HG03066 (cell line): ENCODE measurements at regions not wholly inside any gene's neighbourhood (a gene's known extent, or its start where the extent isn't known, plus 50 kb on each side); places are given as distances from the start of the nearest gene placed in this dataset.

Experiments
- ATAC-seq: cut with Tn5 transposase; IDR thresholded peaks from one replicate; pipeline ENCODE4 v1.9.1; 2021; ENCODE audit warnings: low read depth; ENCODE audit not compliant: unreplicated experiment

DNA sequence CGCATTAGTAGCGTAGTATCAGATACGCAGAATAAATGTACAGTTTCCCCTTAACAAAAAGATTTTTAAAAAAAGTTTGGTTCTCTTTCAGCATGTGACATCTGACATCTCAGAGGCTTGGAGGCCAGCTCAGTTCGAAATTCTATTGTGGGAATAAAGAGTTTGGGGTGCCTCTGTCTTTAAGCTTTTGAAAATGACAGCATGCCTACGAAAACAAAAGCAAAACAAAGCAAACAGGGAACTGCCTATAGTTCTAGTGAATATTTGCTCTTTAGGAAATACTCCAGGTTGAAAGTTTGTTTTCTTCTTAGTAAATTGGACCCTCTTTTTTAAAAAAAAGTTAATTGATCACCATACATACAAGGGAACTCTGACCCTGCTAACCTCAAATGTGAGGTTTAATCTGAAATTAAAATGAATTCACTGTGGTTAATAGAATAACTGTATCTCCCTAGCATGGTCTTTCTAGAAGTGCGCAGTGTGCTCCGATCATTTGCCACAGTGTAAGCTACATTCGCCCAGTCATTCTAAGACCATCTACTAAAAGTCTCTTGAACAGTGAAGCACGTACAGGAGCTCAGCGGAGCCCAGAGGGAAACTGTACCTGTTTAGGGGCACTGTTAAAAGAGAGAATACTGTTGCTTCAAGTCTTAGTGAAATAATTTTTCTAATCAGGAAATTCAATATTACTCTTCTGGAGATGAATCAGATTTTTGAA is 347.0 kb upstream of the CDH2 start:
- ATAC-seq, result no peak

DNA sequence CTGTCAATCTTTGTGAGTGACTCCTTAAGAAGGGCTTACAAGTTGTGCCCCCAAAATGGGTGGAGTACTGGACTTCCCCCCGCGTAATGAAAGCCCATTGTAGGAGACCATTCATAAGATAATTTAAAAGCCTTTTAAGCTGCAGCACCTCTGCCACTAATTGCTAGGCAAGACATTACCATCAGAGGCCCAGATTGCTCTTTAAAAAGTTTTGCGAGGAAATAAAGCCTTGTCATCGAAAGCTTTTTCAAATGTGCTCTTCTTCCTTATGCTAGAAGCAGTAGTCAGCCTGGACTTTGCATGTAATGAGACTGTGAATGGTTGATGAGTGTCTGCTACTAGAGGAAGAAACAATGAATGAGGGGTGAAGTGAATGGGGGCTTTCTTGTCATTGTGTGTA is 345.3 kb upstream of the CDH2 start:
- no peak for ATAC-seq

DNA sequence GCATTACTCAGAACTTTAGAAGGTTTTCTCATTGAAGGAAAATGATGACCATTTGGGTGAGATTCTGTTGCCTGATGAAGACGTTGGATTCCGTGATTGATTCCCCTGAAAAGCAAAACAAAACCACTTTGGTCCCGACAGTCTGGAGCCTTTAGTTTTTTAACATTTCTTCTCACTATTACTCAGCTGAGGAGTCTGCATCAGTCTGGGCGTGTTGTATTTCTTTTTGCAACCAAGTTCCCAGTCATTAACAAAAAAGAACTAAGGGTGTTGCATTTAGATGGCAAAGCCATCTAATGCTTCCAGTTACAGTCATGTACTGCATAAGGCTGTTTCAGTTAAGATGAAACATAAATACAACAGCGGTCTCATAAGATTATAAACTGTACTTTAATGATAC is 343.1 kb upstream of the CDH2 start:
- no peak for ATAC-seq

DNA sequence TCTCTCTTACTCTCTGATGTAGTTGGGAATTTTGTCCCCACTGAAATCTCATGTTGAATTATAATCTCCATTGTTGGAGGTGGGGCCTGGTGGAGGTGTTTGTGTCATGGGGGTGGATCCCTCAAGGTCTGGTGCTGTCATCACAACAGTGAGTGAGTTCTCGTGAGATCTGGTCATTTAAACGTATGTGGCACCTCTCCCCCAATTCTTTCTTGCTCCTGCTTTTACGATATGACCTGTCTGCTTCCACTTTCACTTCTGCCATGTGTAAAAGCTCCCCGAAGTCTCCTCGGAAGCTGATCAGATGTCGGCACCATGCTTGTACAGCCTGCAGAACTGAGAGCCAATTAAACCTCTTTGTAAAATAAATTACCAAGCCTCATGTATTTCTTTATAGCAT is 337.8 kb upstream of the CDH2 start:
- no peak for ATAC-seq

DNA sequence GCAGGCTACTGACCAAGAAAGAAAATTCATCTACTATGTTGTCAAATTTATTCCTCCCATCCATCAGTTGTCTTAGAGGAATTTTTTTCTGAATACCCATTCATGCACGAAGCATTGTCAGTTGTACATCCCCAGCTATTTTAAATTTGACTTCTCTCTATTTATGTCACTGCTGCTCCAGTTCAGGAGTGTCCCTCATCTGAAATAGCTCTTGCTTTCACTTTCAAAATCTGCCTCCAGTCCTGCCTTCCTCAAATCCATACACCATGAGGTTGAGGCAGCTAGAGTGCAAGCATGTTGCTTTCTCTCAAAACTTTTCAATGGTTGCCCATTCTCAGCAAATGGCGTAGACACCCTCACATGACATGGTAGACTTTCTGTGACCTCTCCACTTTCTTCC is 335.4 kb upstream of the CDH2 start:
- ATAC-seq, result peak; percentile 66

DNA sequence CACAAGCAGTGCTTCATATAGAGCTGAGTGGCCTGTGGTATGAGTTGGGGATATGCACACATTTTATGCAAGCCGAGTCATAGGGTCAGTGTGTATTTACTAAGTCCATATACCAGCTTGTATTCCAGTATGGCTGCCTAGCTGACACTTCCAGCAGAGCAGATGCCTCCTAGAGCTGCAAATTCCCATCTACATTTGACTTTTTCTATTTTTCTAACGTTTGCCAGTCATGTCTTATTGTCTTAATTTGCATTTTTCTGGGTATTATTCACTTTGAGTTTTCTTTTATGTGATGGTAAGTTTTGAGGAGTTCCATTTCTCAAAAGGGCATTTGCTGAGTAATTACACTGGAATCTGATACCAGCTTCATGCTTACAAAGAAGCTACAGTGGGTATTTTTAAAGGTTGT is 334.5 kb upstream of the CDH2 start:
- no peak for ATAC-seq

DNA sequence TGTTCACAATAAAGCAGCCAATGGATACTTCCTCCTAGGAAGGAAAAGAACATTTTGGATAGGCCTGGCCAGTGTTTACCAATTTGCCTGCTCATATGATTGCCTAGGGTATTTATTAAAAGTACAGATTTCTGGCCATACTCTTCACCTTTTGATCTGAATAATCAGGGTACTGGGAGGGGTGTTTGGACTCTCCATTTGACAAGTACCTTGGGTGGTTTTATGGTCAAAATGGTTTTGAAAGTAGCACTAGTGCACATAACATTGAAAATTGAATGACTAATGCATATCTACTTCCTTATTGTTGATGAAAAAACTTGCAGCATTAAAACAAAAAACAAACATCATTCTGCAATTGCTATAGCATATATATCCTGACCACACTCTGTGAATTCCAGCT is 333.3 kb upstream of the CDH2 start:
- ATAC-seq, result no peak

DNA sequence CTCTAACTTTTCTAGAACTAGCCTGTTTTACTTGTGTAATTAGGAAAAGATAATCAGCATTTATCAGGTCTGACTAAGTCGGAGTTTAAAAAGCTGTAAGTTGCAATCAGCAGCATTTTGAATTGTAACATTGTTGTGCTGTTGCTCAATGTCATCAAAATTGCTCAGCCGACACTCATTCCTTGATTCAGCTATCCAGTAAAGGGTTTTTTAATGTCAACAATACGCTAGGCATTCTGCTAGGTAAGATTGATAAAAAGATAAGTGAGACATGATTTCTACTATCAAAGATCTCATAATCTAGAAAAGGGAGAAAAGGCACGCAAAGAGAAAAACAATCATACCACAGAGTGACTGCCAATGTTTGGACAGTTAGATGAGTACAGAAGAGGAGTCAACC is 327.1 kb upstream of the CDH2 start:
- no peak for ATAC-seq

DNA sequence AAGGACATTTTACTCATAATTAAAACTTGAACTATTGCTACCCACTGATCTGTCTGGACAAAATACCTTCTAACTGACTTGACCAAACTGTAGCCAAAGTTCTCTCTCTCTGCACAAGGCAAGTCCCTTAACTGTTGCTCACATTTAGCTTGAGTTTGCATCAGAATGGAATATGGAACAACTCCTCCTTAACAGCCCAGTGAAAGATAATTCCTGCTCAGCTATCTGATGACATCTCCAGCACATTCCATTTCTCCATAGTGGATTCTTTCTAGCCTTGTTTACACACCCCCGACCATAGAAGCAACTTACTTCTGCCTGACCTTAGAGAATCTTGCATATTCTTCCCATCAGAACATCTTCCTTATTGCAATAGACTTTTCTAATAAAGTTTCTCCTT is 317.2 kb upstream of the CDH2 start:
- ATAC-seq, result no peak

DNA sequence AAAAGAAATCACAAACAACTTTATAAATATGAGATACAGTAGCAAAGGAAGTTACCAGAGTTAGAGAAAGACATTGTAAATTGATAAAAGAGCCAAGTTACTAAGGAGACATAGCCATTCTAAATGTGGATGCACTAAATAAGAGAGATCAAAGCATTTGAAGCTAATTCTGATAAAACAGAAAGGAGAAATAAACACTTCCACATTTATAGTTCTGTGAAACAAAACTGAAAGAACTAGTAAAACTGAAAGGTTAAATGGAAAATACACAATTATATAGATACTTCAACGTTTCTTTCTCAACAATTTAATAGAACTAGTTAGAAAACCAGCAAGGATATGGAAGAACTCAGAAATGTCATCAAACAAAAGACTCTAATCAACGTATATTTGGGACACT is 309.0 kb upstream of the CDH2 start:
- ATAC-seq, result peak; percentile 80

DNA sequence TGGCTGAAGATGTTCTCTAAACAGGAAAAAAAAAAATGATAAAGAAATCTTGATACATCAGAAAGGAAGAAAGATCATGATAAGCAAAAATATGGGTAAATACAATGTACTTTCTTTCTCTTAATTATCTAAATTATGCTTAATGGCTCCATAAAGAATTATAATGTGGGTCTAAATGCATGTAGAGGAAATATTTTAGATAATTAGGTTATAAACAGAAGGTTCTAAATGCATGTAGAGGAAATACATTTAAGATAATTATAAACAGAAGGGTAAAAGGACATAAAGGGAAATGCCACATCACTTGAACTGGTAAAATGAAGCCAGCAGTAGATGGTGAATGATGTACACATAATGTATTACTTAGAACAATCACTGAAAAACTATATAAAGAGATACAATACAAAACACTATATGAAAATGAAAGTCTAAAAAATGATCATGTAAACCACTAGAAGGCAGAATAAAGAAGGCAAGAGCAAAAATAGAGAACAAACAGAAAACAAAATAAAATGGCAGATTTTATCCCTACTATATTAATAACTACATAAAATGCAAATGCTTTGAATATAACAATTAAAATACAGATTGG is 308.4 kb upstream of the CDH2 start:
- ATAC-seq, result no peak

DNA sequence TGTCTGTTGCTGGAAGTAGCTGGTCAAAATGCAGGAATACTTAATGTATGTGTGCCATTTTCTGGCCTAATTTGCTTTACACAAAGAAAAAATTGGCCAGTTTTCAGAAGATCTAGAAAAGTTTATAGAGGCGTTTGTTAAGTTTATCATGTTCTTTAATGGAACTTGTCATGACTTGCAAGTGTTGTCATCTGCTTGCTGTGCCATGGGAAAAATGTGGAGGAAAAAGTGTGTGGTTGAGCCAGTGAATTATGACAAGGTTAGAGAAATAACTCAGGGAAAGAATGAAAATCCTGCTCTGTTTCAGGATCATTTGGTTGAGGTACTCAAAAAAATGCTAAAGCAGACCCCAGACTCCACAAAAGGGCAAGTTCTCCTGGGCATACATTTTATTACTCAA is 301.6 kb upstream of the CDH2 start:
- ATAC-seq, result no peak

DNA sequence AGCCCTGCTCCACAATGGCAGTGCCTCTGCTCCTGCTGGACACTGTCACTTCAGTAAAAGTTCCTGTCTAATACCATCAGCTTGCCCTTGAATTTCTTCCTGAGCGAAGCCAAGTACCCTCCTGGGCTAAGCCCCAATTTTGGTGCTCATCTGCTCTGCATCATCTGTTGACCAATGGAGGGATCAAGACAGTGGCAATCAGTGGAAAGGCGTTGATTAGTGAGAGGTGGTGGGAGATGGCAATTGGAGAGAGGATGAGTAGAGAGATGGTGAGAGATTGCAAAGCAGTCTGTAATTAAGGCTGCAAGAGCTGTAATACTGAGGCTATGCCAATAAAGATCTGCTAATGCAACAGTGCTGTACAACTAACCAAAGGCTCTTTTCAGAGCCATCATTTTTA is 299.4 kb upstream of the CDH2 start:
- ATAC-seq, result no peak

DNA sequence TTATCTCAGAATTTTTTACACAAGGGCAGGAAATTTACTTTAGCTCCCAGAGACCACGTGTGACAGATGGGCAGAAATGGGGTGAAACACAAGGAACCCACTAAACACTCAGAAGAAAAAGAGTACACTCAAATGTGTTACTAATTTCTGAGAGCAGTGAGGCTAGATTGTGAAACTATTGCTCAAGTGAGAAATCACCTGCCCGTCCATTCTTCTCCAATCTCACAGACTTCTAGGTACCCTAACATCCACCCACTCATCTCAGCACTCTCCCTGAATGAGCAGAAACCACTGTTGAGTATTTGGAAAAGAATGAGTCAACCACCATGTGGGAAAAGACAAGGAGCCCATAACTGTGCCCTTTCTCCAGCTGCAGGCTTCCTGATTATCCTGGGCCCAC is 293.0 kb upstream of the CDH2 start:
- ATAC-seq, result no peak

DNA sequence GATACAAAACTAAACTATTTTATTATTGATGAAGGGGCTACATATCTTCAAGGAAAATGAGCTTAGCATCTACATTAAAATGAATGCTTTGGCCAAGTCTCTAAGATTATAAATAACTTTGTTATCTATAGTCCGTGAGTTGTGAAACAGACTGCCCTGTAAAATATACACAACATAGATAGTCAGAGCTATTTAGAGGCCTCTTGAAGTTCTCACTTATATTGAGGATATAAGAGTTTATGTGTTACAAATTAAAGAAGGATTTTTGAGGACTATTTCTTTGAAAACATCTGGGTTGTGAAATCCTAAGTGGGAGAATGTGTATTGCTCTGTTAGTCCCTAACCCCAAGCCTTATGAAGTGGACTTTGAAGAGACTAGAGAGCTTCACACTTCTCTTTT is 292.0 kb upstream of the CDH2 start:
- no peak for ATAC-seq

DNA sequence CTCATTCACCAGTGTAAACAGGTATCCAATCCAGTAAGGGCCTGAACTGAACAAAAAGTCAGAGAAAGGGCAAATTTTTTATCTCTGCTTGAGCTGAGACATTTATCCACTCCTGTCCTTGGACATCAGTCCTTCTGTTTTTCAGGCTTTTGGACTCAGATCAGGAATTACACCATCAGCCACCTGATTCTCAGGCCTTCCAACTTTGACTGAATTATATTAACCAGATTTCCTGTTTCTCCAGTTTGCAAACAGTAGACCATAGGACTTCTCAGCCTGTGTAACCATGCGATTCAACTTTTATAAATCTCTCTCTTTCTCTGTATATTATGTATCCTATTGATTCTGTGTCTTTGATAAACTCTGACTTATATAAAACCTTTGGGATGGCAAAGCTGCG is 289.3 kb upstream of the CDH2 start:
- no peak for ATAC-seq

DNA sequence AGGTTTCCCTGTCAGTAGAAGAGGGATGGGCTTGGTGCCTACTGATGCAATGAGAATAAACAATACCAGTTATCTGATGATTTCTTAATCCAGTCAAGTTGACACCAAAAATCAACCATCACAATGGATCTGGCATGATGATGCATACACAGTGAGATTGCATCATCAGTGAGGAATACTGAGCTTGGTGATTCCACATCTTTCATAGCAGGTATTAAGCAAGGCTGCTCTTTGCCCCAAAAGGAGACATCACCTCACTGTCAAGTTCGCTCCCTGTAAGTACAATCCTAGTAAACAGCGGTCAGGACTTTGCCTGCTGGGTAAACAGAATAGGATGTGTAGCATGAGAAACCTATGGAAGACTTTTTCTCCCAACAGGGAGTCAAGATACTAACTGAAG is 282.7 kb upstream of the CDH2 start:
- ATAC-seq, result no peak

DNA sequence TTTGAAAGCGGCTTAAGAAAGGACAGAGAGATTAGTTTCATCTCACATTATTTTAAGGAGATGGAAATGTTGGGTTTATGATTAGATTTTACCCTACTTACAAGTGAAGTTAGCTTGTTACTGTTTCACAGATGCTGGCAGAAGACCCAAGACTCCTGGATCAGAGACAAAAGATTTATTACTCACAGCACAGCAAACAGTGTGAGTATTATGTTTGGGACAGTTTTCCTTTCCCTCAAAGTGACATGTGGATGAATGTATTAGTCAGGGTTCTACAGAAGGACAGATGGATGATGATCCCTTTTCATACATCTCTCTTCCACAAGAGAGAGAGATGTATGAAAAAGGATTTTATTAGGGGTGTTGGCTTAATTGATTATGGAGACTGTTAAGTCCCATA is 281.8 kb upstream of the CDH2 start:
- ATAC-seq, result no peak

DNA sequence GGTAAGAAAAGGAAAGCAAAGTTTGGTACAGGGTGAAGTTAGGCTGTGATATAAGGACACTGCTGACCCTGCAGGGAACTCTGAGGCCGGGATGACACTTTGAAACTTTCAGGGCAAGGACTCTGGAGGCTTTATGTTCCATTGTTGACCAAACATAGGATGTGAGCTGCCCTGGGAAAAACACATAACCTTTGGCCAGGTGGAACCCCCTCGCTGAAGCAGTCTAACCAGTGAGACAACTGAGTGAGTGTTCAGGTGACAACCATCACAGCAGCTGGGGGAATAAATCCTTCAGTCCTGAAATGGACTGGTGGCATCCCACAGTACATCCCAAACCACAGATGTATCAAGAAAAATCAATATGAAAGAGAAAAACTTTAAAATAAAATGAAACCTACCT is 280.9 kb upstream of the CDH2 start:
- no peak for ATAC-seq

DNA sequence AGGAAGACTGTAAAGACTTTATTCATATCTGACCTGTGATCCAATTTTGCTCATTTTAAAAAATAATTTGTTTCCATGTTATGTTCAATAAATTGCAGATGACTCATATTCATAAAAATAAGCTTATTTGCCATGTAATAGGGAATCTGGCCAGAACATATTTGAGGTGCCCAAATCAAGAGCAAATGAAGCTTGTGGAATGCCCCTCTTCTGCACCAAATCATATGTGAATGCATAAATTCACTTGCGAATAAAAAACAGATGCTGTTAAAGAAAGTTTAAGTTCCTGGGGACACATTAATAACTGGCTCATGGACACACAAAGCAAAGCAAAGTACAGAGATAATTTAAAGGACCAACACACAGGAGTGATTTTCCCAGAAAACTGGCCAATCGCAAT is 279.0 kb upstream of the CDH2 start:
- no peak for ATAC-seq

DNA sequence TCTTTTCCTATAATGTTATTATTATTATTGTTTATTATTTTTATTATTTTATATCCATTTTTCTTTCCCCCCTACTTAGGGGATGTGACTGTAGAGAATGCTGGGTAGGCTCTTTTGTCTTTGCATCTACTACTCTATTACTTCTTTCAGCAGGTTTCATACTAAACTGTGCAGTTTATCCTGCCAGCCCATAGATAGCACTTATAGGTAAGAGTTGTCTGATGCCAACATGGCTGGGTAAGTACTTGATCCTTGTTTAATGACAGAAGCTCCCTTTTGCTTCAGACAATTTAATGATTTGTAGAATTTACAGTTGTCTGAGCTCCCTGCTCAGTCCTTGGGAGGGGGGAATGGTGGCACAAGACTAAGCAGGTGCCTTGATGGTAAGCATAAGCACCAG is 262.9 kb upstream of the CDH2 start:
- ATAC-seq, result no peak

DNA sequence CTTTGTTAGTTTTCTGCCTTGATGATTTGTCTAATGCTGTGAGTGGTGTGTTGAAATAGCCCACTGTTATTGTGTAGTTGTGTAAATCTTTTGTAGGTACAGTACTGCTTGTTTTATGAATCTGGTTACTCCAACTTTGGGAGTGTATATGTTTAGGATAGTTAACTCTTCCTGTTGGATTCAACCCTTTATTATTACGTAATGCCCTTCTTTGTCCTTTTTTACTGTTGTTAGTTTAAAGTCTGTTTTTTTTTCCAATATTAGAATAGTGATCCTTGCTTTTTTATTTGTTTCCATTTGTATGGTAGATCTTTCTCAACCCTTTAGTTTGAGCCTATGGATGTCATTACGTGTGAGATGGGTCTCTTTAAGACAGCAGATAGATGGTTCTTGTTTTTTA is 261.5 kb upstream of the CDH2 start:
- ATAC-seq, result no peak

DNA sequence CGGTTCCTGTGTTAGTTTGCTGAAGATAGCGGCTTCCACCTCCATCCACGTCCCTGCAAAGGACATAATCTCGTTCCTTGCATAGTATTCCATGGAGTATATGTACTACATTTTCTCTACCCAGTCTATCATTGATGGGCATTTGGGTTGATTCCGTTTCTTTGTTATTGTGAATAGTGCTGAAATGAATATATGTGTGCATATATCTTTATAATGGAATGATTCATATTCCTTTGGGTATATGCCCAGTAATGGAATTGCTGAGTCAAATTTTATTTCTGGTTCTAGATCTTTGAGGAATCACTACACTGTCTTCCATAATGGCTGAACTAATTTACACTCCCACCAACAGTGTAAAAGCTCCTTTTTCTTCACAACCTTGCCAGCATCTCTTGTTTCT is 255.4 kb upstream of the CDH2 start:
- ATAC-seq, result no peak
